ENCODE measurements at regions not wholly inside any gene's neighbourhood (a gene's known extent, or its start where the extent isn't known, plus 50 kb on each side); places are given as distances from the start of the nearest gene placed in this dataset.

DNA sequence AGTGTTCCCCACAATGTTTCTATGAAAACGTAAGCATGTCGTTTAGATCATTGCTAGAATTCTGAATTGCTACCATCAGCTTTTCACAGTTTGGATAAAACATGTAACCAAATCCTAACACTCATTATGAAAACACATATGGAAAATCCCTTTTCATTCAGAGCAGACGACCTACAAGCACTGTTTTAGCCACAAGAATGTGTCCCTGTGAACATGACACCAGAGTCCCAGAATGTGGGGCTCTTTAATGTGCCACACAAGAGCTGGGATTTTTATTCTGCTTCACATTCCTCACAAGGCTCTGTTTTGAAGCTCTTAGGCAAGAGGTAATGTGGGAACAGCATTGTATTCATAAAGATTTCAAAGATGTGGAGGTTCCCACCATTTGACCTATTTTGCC, 141.1 kb upstream of the CITED2 start:
- DNase-seq: peak in 1 of 42 donors; percentile 17
- intact Hi-C loops (cut with DNase I): no loop called here

DNA sequence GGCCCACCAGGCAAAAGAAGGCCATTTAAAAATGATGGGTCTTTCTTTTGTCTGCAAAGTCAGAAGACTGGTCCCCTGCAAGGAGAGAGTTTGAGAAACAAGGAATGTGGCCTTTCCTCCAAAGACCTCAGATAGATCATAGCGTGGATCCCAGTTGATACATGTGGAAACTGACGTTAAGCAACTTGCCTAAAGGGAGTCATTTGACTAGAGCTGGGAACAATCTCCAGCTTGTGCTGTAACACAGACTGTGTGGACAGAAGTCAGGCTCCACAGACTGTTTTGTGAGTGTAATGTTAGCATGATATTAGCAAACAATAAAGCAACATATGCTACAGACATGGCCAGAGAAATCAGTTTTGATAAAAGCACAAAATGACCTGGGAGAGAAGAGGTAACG, 140.4 kb upstream of the CITED2 start:
- intact Hi-C loops (cut with DNase I): no loop called here

DNA sequence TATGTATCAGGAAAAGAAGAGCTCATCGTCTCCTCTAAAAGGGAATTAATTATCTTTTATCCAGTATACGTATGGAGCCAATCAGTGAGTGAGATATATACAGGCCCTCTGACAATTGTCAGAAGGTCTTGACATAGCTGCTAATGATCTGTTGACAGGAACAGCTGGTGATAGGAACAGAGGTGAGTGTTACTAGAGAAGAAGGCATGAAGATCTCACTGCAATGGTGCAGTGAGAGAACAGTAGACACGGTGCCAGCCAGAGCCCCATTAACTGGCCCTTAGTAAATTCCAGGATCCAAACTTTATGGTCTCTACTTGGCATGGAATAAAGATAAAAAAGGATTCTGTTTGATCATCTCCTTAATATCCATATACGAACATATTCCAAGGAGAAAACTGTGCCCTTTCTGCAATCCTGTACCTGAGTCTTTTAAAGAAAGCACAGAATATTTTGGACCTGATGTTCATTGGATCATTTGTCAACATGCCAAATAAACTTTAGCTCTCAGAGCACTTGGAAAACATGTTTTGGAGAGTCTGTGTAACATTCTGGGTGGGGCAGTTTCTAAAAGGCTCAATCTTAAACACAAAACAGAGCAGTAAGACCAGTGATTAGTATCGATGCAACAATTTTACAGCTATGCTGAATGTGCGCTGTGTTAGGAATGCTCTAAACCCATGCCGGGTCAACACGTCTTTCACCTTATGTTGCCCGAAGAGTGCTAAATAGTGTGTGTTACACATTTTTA, 135.8 kb upstream of the CITED2 start:
- intact Hi-C loops (cut with DNase I): no loop called here

More for the DNA sequence above, 140.4 kb upstream of the CITED2 start:
- no peak for DNase-seq

DNA sequence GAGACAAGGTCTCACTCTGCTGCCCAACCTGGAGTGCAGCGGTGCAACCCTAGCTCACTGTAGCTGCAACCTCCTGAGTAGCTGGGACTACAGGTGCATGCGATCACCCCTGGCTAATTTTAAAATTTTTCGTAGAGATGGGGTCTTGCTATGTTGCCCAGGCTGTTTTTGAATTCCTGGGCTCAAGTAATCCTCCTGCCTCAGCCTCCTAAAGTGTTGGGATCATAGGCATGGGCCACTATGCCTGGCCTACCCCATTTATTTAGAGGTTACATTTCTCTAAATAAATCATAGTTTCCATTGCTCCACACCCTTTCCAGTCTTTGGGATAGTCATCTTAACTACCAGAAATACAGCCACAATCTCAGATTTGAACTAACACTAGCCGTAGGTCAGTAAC, 134.7 kb upstream of the CITED2 start:
- DNase-seq: no peak
- intact Hi-C loops (cut with DNase I): no loop called here

More for the DNA sequence above, 135.8 kb upstream of the CITED2 start:
- DNase-seq: no peak

DNA sequence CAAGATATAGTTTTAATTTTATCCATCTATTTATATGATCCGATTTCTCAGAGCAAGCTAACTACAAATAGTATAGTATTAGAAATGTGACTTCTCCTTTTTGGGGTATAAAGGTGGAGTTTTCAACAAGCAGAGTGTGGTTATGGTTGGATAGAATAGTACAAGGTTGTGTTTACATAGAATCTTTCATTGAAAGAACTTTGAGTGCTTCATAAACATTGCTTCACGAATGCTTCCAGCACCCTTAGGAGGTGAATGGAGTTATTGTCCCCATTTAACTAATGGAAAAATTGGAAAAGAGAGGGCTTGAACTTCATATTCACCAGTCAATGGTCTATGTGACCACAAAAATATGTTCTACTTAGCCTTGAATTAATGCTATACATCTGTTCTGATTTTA, 134.1 kb upstream of the CITED2 start:
- intact Hi-C loops (cut with DNase I): no loop called here

DNA sequence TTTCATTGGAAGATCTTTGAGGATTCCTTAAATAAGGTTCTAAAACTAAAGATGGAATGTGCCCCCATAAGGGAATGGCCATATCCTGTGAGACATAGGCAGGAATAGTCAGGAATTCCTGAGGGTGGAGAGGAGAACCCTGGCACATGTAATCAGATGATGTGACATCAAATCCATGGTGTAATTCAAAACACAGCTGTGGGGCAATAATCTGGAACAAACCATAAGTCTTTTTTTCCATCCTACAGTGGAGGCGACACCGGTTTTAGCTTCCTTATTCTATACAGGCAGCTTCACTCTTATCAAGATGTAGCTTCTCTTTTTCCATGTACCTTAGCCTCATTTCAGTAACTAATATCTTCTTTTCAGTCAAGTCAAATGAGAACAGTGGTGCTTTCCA, 133.6 kb upstream of the CITED2 start:
- no peak for DNase-seq
- intact Hi-C loops (cut with DNase I): no loop called here

More for the DNA sequence above, 134.1 kb upstream of the CITED2 start:
- DNase-seq: no peak

DNA sequence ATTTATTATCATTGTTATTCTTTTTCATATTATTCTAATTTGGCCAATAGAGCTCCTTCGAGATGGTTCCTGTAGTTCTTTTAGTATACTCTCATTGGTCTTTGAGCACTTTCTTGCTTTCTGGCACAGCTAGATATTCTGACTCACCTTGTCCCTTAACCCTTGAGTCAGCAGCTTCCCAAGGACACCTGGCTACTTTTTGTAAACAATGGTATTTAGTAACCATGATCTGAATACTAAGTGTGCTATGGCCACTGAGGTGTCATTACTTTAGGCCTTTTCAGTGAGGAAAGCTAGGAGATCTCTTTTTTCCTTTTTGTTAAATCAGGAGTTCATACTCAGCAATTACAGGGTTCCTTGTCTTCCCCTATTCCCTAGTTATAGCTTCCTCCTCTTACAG, 126.5 kb upstream of the CITED2 start:
- intact Hi-C loops (cut with DNase I): no loop called here
- no peak for DNase-seq

DNA sequence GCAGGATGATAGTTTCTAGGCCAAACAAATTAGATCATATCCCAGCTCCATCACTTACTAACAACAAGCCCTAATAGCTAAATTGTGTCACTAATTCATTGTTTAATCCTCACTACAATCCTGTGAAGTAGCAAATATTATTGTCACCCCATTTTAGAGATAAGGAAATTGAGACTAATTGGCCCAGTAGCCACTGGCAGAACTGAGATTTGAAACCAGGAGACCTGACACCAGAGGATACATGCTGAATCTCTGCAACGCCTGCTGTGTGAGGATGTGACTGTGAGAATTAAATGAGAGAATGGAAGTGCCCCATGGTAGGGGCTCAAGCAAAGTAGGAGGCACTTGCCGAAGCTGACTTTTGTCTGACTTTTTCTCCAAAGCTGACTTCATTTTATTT, 124.3 kb upstream of the CITED2 start:
- no peak for DNase-seq

DNA sequence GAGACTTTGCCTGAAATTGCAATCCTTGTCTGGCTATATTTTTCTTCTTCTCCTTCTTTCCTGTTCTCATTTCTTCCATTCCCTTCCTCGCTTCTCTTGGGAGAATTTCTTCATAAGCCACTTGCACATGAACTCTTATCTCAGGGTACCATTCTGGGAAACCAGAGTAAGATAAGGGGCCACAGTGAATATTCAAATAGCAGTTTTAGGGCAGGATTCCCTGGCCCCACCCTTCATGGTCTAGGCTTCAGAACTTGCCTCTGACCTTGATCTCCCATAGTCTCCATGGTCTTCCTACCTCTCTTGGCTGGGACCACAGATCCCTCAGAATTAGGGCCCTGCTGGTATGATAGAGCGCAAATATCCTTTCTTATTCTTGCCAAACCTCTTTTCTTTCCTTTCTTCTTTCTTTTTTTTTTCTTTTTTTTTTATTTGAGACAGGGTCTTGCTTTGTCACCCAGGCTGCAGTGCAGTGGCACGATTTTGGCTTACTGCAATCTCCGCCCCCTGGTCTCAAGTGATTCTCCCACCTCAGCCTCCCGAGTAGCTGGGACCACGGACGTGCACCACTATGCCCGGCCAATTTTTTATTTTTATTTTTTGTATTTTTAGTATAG, 123.0 kb upstream of the CITED2 start:
- intact Hi-C loops (cut with DNase I): no loop called here
- no peak for DNase-seq

More for the DNA sequence above, 124.3 kb upstream of the CITED2 start:
- intact Hi-C loops (cut with DNase I): no loop called here

DNA sequence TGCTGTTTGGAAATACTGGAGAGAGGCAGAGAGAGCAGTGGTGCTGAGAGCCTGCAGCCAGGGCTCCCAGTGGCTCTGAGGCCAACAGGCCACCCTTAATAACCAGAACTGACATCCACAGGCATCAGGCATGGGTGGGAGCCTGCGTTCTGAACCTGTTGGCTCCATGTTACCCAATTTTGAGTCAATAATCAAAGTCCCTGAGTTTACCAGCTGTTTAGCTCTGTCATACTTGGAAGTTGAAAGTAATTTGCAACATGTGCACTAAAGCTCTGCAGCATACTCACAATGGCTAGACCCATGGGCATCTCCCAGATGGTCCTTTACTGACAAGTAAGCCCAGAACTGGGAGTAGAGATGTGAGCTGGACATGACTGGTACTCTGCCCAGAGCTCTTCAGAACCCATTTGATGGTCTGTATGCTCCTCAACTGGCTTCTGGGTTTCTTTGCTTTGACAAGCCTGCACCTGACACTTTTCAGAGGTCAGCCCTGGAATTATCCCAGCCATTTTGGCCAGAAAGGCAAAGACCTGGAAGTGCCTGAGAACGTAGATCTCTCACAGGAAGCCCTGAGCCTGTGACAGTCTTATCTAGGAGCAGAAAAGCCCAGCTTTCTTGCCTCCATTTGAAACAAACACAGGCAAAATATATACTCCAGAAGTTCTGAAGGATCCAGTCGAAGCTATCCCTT, 122.4 kb upstream of the CITED2 start:
- DNase-seq: no peak
- intact Hi-C loops (cut with DNase I): no loop called here

DNA sequence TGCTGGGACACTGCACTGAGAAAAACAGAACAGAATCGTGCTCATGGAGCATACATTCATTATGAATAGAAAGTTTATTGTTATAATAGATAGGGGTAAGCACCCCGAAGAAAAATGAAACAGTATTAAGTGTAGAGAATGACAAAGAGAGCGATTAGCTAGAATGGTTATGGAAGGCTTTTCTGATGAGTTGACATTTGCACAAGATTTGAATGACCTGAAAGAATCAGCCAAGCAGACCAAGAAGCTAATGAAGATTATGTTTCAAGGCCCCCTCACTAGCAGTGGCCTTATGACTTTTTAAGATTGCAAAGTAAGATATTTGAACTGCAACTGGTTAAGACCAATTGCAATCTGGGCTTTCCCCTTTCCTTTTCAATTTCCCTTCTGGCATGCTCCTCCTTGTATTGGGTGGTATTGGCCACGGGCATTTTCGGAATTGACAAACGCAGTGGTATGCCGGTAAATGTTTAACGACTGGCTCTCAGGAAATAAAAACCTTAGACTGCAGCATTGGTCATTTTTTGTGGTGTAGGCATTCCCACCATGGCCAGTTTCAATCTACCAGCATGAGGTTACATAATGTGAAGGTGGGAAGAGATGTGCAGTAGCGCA, 120.0 kb upstream of the CITED2 start:
- no peak for DNase-seq
- intact Hi-C loops (cut with DNase I): no loop called here

DNA sequence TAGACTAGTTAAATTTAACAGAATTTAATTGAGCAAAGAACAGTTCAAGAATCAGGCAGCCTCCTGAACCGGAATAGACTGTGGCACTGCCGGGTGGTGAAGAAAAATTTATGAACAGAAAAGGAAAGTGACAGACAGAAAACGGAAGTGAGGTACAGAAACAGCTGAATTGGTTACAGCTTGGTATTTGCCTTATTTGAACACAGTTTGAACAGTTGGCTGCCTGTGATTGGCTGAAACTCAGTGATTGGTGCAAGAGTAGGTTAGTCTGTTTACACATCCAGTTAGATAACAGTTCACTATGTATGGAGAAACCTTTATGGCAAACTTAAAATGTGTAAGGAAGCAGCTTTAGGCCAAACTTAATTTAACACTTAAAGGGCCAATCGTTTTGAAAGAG, 116.0 kb upstream of the CITED2 start:
- intact Hi-C loops (cut with DNase I): no loop called here
- DNase-seq: peak in 1 of 42 donors; percentile 14

DNA sequence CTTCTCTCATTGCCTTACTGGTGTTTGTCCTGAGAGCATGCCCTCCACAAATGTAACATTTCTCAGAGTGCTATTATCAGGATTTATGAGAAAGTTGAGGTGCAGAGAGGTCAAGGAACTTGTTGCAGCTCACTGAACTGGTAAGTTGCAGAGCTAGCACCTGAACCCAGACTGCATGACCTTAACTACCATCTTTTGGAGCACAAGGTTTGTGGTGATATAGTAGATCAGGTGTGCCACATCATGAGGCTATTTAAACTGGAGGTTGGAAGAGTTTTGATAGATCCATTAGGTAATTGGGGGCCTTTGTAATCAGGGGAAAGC, 112.0 kb upstream of the CITED2 start:
- DNase-seq: no peak
- intact Hi-C loops (cut with DNase I): no loop called here

DNA sequence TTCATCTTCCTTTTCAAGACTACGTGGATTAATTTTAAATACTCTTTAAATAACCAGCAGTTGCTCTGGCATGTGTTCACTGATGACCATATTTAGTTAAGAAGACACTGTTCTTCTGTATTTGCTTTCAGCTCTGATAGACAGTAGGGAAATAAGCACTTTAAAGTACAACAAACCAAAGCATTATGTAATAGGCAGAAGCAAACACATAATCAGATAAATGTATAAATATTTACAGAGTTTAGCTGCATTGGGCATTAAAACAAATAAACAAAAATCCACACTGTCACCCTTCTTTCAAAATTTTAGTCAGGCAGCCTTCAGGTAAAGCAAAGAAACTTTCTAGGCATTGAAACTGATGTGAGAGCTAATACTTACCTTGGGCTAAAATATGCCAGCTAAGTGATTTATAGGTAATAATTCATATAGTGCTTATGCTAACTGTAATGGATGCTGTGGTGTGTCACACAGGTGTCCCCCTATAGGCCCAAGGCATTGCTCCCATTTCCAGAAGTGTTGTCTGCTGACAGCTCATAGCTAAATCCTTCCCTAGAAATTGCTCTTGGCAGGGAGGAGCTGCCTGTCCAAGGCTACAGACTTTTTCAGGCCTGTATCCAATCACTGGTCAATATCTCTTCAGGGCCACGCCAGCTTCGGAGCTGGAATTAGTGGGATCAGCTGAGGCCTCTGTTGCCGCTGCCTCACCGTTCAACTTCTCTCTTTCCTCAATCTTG, 111.5 kb upstream of the CITED2 start:
- intact Hi-C loops (cut with DNase I): no loop called here
- DNase-seq: no peak

DNA sequence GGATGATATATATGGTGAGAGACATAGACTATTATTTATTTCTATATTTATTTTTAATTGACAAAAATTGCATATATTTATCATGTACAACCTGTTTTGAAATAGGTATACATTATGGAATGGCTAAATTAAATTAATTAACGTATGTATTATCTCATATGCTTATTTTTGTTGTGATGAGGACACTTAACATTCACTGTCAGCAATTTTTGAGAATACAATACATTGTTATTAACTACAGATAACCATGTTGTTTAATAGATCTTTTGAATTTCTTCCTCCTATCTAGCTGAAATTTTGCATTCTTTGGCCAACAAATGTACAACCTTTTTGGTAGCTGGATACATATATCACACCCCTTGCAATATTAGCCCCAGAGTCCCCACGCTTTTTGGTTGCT, 110.7 kb upstream of the CITED2 start:
- intact Hi-C loops (cut with DNase I): no loop called here
- DNase-seq: no peak

DNA sequence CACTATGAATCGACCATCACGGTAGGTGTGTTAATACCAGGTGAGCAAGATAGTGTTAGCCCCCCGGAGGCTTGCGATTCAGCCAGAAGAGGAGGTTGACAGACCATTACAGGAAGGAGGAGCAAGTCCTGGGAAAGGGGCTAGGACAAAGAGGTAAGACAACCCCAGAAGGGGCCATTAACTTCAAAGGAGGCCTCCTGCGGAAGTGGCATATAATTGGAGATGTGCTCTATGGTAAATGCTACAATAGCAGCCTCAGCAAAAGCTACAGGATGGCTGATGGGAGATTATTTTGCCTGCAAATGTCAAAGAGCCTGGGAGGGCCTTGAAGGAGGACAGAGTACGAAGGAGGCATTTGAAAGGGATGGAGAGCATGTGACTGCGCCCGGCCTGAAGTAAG, 108.6 kb upstream of the CITED2 start:
- intact Hi-C loops (cut with DNase I): no loop called here
- no peak for DNase-seq

DNA sequence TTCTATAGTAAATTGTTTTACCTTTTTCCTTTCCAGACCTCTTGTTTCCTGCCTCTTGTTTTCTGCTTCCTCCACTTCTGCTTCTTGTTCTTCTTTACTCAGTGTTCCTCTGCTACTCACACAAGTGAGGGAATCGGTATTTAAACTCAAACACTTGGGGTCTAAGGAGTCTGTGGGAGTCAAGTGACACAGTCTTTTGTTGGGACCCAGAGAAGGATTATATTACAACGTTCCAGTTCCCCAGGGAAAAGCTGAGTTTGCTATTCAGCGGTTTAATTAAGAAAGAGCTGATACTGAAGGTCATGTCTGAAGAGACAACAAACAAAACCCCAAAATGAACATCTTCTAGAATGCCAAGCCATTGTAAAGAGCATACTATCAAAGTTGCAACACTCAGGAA, 107.8 kb upstream of the CITED2 start:
- DNase-seq: no peak
- intact Hi-C loops (cut with DNase I): no loop called here

DNA sequence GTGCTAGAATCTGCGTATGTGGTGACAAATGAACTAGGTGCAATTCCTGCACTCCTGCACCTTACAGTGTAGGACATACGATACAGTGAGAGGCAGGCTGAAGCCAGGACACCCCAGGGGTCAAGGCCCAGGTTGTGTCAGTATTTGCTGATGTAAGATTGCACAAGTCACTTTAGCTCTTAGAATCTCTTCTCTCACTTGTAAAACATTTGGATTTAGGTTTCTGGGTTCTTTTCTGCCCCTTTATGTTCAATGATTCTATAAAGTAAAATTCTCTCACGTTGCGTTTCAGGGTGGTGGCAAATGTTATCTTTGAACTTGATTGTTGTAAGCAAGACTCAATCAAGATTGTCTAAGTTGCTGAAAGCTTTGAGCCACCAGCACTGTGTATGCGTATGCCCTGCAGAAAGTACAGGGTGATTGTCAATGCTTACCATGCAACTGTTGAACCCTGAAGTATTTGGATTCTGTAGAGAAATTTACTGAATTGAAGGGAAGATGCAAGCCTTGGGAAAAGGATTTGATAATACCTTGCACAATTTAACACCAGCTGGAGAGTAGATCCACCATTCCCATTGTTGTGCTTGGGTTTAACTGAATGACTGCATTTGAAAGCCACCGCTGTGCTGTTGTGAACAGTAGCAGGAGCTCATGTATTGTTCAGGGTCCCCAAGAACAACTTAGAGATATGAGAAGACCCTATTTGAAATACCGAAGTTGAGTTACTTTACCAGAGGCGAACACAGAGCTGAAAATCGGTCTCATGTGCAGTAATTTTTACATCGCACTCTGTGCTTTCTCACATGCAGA, 106.1 kb upstream of the CITED2 start:
- intact Hi-C loops (cut with DNase I): no loop called here
- DNase-seq: no peak

All from head of caudate nucleus (tissue), 42 donors.